Liver (tissue), 8 donors: ENCODE measurements at regions not wholly inside any gene's neighbourhood (a gene's known extent, or its start where the extent isn't known, plus 50 kb on each side); places are given as distances from the start of the nearest gene placed in this dataset.

Experiments
- DNase-seq: peaks from one replicate; pipeline ENCODE4 v3.0.0-alpha.2; 2017; ENCODE audit warnings: low spot score
- H3K27ac ChIP-seq, 2 donors: one replicate each; pipeline ENCODE4 v1.7.0; 2013; ENCODE audit warnings: inconsistent platforms in 2 of 2, low read length in 2 of 2, control low read depth in 1 of 2, low read depth in 1 of 2, mild to moderate bottlenecking in 1 of 2
- H3K27me3 ChIP-seq, 4 donors: one replicate each; pipeline versions ENCODE4 v1.6.1 to v1.7.0; 2013; ENCODE audit warnings: low read length in 3 of 4, inconsistent platforms in 1 of 4, mild to moderate bottlenecking in 1 of 4, moderate library complexity in 1 of 4; ENCODE audit not compliant: control insufficient read depth in 4 of 4, insufficient read depth in 4 of 4
- H3K36me3 ChIP-seq, 4 donors: one replicate each; pipeline versions ENCODE4 v1.6.1 to v1.7.0; 2013; ENCODE audit warnings: low read length in 3 of 4, mild to moderate bottlenecking in 3 of 4, low read depth in 1 of 4, moderate library complexity in 1 of 4; ENCODE audit not compliant: control insufficient read depth in 4 of 4, insufficient read depth in 3 of 4
- H3K4me1 ChIP-seq, 4 donors: one replicate each; pipeline versions ENCODE4 v1.6.1 to v1.7.0; 2013; ENCODE audit warnings: low read length in 3 of 4, mild to moderate bottlenecking in 3 of 4, moderate library complexity in 1 of 4; ENCODE audit not compliant: control insufficient read depth in 4 of 4, insufficient read depth in 4 of 4
- H3K4me3 ChIP-seq, 3 donors: one replicate each; pipeline versions ENCODE4 v1.6.1 to v1.7.0; 2013; ENCODE audit warnings: low read length in 3 of 3, control low read depth in 1 of 3, low read depth in 1 of 3, mild to moderate bottlenecking in 1 of 3
- H3K9ac ChIP-seq, 2 donors: one replicate each; pipeline ENCODE4 v1.7.0; 2013; ENCODE audit warnings: low read length in 2 of 2, mild to moderate bottlenecking in 2 of 2, moderate library complexity in 2 of 2, control low read depth in 1 of 2, low read depth in 1 of 2
- H3K9me3 ChIP-seq, 4 donors: one replicate each; pipeline versions ENCODE4 v1.6.1 to v1.7.0; 2013; ENCODE audit warnings: low read length in 3 of 4; ENCODE audit not compliant: control insufficient read depth in 4 of 4
- CTCF ChIP-seq: fragments of 150-350 bp; IDR thresholded peaks from 2 replicates; pipeline ENCODE4 v1.5.1; 2017; ENCODE audit warnings: improper control_type of control experiment, low read depth, low read length; ENCODE audit not compliant: missing input control
- EGR1 ChIP-seq, 2 donors: IDR thresholded peaks; 2 replicates each; pipeline ENCODE4 v1.6.1; 2016 to 2018; ENCODE audit warnings: antibody characterized with exemption in 2 of 2, low read depth in 2 of 2
- FOXA1 ChIP-seq: IDR thresholded peaks from 2 replicates; pipeline ENCODE4 v1.6.1; 2016; ENCODE audit warnings: antibody characterized with exemption
- FOXA2 ChIP-seq: IDR thresholded peaks from 2 replicates; pipeline ENCODE4 v1.6.1; 2016; ENCODE audit warnings: antibody characterized with exemption
- GABPA ChIP-seq, 2 donors: IDR thresholded peaks in 1 of 2; conservative IDR thresholded peaks in 1 of 2; 2 replicates each; pipeline ENCODE4 v1.6.1; 2016; ENCODE audit warnings: antibody characterized with exemption in 2 of 2, mild to moderate bottlenecking in 1 of 2, moderate library complexity in 1 of 2
- HNF4A ChIP-seq, 2 donors: conservative IDR thresholded peaks; 2 replicates each; pipeline ENCODE4 v1.6.1; 2016; ENCODE audit warnings: antibody characterized with exemption in 2 of 2, mild to moderate bottlenecking in 2 of 2
- HNF4G ChIP-seq: IDR thresholded peaks from 2 replicates; pipeline ENCODE4 v1.6.1; 2016; ENCODE audit warnings: antibody characterized with exemption
- JUND ChIP-seq, 2 donors: IDR thresholded peaks; 2 replicates each; pipeline ENCODE4 v1.6.1; 2016; ENCODE audit warnings: antibody characterized with exemption in 2 of 2
- MAX ChIP-seq: IDR thresholded peaks from 2 replicates; pipeline ENCODE4 v1.6.1; 2016; ENCODE audit warnings: antibody characterized with exemption
- NR2F2 ChIP-seq: IDR thresholded peaks from 2 replicates; pipeline ENCODE4 v1.6.1; 2016; ENCODE audit warnings: antibody characterized with exemption
- RAD21 ChIP-seq, 2 donors: IDR thresholded peaks; 2 replicates each; pipeline ENCODE4 v1.6.1; 2016; ENCODE audit warnings: antibody characterized with exemption in 2 of 2, mild to moderate bottlenecking in 2 of 2
- REST ChIP-seq: IDR thresholded peaks from 2 replicates; pipeline ENCODE4 v1.6.1; 2016; ENCODE audit warnings: antibody characterized with exemption, mild to moderate bottlenecking
- RXRA ChIP-seq, 2 donors: IDR thresholded peaks; 2 replicates each; pipeline ENCODE4 v1.6.1; 2017 to 2018; ENCODE audit warnings: antibody characterized with exemption in 2 of 2, mild to moderate bottlenecking in 1 of 2
- SP1 ChIP-seq: IDR thresholded peaks from 2 replicates; pipeline ENCODE4 v1.6.1; 2018; ENCODE audit warnings: antibody characterized with exemption, mild to moderate bottlenecking
- TAF1 ChIP-seq: conservative IDR thresholded peaks from 2 replicates; pipeline ENCODE4 v1.6.1; 2016; ENCODE audit warnings: antibody characterized with exemption, mild to moderate bottlenecking
- YY1 ChIP-seq: IDR thresholded peaks from 2 replicates; pipeline ENCODE4 v1.6.1; 2016; ENCODE audit warnings: antibody characterized with exemption, mild to moderate bottlenecking
- ZBTB33 ChIP-seq: IDR thresholded peaks from 2 replicates; pipeline ENCODE4 v1.6.1; 2016; ENCODE audit warnings: antibody characterized with exemption
- WGBS: extraction: QIAGEN DNeasy Blood & Tissue Kit; methylation state at CpG from one replicate; pipeline ENCODE4 v1.1.7; 2013; 5-methylcytosine and 5-hydroxymethylcytosine counted together
- donor health status: healthy.
- donor health status: healthy.
- donor health status: healthy.
- donor health status: healthy.
- donor health status: healthy.

- TF ChIP-seq RAD21 (IDR thresholded peaks at IDR 0.05) (no peak), NR2F2 (no peak), GABPA (IDR thresholded peaks at IDR 0.05 in 1 of 2, conservative IDR thresholded peaks at IDR 0.05 in 1 of 2) (no peak), TAF1 (no peak), MAX (no peak), CTCF (no peak), JUND (IDR thresholded peaks at IDR 0.05) (no peak), RXRA (IDR thresholded peaks at IDR 0.05) (no peak), REST (no peak)
- Histone ChIP-seq H3K36me3 (no peaks in the 10 kb centered on the region), H3K27me3 (no peaks in the 10 kb centered on the region), H3K4me3 (no peak overlapping the region), H3K9me3 (no peaks in the 10 kb centered on the region), H3K4me1 (no peaks in the 10 kb centered on the region), H3K27ac (no peak overlapping the region), H3K9ac (no peak overlapping the region)
- no peak for DNase-seq
- WGBS = 74% methylated on average over 5 of the region's 5 CpGs
Measured at GRCh38 chr9:30661925-30662324, 1722.5 kb upstream of the ACO1 start.

- WGBS = 88% methylated on average over 13 of the region's 13 CpGs
- no peaks in the 10 kb centered on the region for H3K27me3 ChIP-seq
- H3K4me3 ChIP-seq = no peak overlapping the region
- no peaks in the 10 kb centered on the region for H3K36me3 ChIP-seq
- H3K9ac ChIP-seq = no peak overlapping the region
- H3K27ac ChIP-seq = no peak overlapping the region
- no peaks in the 10 kb centered on the region for H3K4me1 ChIP-seq
- H3K9me3 ChIP-seq = no peaks in the 10 kb centered on the region
- no peak for DNase-seq
- TF ChIP-seq SP1 = no peak
- no peak for TF ChIP-seq YY1
- no peak for TF ChIP-seq MAX
- no peak for TF ChIP-seq FOXA1
- no peak for TF ChIP-seq FOXA2
- TF ChIP-seq JUND (IDR thresholded peaks at IDR 0.05) = no peak
- TF ChIP-seq CTCF = no peak
- no peak for TF ChIP-seq REST
- TF ChIP-seq NR2F2 = no peak
- no peak for TF ChIP-seq TAF1
- TF ChIP-seq ZBTB33 = no peak
- no peak for TF ChIP-seq EGR1 (IDR thresholded peaks at IDR 0.05; ENCODE audit: low read depth in 2 of 2)
- no peak for TF ChIP-seq HNF4A (conservative IDR thresholded peaks at IDR 0.05)
- no peak for TF ChIP-seq RAD21 (IDR thresholded peaks at IDR 0.05)
- no peak for TF ChIP-seq HNF4G
Measured at GRCh38 chr9:30670805-30671562, 1713.5 kb upstream of the ACO1 start.
